ENCODE measurements at regions not wholly inside any gene's neighbourhood (a gene's known extent, or its start where the extent isn't known, plus 50 kb on each side); places are given as distances from the start of the nearest gene placed in this dataset.

DNA sequence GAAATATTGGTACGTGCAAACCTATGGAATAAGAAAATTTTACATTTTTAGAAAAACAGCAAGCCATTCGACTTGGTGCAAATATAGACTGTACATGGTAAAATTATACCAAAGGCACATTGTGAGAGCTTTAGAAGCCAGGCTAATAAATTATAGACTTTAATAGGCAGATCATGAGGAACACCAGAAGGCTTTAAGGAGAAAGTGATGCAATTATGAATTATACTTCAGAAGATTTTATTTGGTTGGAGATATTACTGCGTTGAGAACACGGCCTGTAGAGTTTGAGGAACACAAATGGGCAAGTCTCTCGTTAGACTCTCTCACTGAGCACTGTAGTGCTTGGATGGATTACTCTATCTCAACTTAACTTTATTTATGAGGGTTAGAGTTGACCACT is 141.7 kb downstream of the MACC1 start:
- TF ChIP-seq, protein P1, sequence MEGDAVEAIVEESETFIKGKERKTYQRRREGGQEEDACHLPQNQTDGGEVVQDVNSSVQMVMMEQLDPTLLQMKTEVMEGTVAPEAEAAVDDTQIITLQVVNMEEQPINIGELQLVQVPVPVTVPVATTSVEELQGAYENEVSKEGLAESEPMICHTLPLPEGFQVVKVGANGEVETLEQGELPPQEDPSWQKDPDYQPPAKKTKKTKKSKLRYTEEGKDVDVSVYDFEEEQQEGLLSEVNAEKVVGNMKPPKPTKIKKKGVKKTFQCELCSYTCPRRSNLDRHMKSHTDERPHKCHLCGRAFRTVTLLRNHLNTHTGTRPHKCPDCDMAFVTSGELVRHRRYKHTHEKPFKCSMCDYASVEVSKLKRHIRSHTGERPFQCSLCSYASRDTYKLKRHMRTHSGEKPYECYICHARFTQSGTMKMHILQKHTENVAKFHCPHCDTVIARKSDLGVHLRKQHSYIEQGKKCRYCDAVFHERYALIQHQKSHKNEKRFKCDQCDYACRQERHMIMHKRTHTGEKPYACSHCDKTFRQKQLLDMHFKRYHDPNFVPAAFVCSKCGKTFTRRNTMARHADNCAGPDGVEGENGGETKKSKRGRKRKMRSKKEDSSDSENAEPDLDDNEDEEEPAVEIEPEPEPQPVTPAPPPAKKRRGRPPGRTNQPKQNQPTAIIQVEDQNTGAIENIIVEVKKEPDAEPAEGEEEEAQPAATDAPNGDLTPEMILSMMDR (IDR thresholded peaks at IDR 0.05): no peak
- TF ChIP-seq POLR2A (IDR thresholded peaks at IDR 0.05): no peak
